Right lung (tissue), 2 donors: ENCODE measurements at regions not wholly inside any gene's neighbourhood (a gene's known extent, or its start where the extent isn't known, plus 50 kb on each side); places are given as distances from the start of the nearest gene placed in this dataset.
"Not testable (repeated sequence)": the region's sequence is repeated elsewhere in the genome, so short reads cannot be mapped to it uniquely, and the experiment has no call there.

ENCODE experiments used
- DNase-seq, 2 donors: peaks; one replicate each; pipeline ENCODE4 v3.0.0-alpha.2; 2013

- no peak for DNase-seq
Measured at GRCh38 chrX:2640436-2641150, 50.5 kb upstream of the CD99 start.

GRCh38 chrX:2638279-2638678 lies 52.8 kb upstream of the CD99 start:
- no peak for DNase-seq

DNA sequence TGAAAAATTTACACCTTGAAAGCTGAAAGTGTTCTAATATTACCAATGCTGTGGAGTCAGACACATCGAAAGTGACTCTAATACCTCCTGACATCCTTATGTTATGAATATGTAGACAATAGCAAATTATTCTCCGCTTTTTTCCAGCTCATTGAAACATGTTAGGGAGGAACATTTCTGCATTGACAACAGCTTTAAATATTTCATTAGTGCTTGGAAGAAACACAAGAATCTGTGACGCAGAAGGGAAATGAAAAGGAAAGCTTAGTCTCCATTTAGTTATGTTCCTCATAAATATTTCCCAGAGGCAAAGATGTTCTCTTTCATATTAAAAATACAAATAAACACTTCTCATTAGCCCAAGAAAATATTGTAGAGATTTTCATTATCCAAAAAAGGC lies 55.8 kb upstream of the CD99 start:
- DNase-seq = no peak

DNA sequence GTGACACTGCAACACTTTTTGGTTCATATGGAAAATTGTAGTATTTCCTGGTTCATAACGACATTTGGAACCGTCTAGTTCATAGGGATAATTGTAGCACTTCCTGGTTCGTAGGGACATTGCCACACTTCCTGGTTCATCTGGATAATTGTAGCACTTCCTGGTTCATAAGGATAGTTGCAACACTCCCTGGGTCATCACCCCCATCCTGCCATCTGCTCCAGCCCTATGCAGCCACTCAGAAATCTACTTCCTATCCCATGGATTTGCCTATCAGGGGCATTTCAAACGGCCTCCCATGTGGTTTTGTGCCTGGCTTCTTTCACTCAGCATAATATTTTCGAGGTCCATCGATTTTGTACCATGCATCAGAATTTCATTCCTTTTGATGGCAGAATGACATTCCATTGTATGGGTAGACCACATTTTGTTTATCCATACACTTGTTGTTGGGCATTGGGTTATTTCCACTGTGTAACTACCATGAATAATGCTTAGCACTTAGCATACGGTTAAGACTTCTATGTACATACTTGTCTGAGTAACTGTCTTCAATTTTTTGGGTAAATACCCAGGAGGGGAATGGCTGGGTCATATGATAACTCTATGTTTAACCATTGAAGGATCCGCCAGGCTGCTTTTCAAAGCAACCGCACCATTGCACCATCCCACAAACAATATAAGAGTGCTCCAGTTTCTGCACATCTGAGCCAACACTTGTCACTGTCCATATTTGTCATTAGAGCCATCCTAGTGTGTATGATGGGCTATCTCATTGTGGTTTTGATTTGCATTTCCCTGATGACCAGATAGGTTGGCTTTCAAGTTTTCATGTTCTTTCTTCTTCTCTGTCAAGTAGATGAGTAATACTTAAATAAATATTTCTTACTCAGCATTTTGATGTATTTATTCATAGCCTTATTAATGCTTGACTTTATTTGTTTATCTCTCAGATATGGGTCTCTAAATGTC lies 58.3 kb upstream of the CD99 start:
- no peak for DNase-seq

GRCh38 chrX:2631743-2632532 lies 59.2 kb upstream of the CD99 start:
- DNase-seq = no peak

DNA sequence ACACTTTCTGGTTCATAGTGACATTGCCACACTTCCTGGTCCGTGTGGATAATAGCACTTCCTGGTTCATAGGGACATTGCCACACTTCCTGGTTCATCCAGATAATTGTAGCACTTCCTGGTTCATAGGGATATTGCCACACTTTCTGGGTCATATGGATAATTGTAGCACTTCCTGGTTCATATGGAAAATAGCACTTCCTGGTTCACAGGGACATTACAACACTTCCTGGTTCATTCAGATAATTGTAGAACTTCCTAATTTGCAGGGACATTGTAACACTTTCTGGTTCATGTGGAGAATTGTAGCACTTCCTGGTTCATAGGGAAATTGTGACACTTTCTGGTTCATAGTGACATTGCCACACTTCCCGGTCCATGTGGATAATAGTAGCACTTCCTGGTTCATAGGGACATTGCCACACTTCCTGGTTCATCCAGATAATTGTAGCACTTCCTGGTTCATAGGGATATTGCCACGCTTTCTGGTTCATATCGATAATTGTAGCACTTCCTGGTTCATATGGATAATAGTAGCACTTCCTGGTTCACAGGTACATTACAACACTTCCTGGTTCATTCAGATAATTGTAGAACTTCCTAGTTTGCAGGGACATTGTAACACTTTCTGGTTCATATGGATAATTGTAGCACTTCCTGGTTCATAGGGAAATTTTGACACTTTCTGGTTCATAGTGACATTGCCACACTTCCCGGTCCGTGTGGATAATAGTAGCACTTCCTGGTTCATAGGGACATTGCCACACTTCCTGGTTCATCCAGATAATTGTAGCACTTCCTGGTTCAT lies 60.0 kb upstream of the CD99 start:
- DNase-seq = not testable (repeated sequence)

GRCh38 chrX:2630008-2630934 lies 60.8 kb upstream of the CD99 start:
- DNase-seq = not testable (repeated sequence)

DNA sequence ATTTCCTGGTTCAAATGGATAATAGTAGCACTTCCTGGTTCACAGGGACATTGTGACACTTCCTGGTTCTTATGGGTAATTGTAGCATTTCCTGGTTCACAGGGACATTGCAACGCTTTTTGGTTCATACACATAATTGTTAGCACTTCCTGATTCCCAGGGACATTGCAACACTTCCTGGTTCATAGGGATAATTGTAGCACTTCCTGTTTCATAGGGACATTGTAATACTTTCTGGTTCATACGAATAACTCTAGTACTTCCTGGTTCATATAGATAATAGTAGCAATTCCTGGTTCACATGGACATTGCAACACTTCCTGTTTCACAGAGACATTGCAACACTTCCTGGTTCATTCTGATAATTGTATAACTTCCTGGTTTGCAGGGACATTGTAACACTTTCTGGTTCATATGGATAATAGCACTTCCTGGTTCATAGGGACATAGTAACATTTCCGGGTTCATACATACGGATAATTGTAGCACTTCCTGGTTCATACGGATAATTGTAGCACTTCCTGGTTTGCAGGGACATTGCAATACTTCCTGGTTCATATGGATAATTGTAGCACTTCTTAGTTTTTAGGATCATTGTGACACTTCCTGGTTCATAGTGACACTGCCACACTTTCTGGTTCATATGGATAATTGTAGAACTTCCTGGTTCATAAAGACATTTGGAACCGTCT lies 61.6 kb upstream of the CD99 start:
- no peak for DNase-seq

- DNase-seq = no peak
Measured at GRCh38 chrX:2628751-2629315, 62.3 kb upstream of the CD99 start.

DNA sequence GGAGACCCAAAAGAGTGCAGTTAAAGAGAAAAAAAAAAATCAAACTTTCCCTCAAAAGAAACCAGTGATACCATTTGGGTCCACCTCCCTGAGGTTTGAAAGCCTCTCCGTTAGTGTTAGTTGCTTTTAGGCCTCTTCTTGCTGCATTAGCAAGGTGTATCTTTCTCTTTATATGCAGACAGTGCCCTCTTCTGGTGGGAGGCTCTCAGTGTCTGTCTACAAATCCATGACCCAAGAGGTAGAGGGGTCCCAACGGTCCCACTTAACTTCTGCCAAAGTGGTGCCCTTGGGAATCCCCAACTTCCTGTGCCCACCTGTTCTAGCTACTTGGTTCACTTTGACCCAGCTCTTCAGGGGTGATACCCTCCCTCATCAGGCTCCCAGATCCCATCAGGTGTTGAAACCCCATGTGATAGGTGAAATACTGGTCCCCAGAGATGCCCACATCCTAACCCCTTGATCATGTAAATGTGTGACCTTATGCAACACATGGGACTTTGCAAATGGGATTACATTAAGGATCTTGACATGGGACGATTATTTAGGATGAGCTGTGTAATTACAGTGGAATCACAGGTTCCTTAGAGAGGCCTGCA lies 63.7 kb upstream of the CD99 start:
- DNase-seq = no peak

GRCh38 chrX:2626750-2627149 lies 64.3 kb upstream of the CD99 start:
- no peak for DNase-seq

GRCh38 chrX:2620576-2620975 lies 70.5 kb upstream of the CD99 start:
- no peak for DNase-seq

- no peak for DNase-seq
Measured at GRCh38 chrX:2618516-2618915, 72.6 kb upstream of the CD99 start.

DNA sequence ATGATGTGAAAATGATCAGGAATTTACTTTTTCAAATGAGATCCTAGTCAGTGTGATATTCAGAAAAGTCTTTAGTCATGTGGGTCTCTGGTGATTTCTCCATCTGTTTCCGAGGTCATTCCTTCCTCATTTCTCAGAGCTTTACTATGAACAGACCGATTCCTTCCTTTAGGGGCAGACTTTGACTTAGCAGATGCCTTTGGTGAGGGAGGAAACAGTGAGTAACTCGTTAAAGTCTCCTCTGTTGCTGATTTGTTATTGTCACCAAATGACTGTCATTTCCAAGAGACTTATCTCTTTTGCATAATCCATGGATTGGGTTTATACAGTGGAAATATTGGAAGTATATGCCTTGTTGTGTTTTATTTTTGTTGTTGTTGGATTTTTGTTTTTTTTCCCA lies 76.2 kb upstream of the CD99 start:
- no peak for DNase-seq

- no peak for DNase-seq
Measured at GRCh38 chrX:2610246-2611170, 80.6 kb upstream of the CD99 start.

DNA sequence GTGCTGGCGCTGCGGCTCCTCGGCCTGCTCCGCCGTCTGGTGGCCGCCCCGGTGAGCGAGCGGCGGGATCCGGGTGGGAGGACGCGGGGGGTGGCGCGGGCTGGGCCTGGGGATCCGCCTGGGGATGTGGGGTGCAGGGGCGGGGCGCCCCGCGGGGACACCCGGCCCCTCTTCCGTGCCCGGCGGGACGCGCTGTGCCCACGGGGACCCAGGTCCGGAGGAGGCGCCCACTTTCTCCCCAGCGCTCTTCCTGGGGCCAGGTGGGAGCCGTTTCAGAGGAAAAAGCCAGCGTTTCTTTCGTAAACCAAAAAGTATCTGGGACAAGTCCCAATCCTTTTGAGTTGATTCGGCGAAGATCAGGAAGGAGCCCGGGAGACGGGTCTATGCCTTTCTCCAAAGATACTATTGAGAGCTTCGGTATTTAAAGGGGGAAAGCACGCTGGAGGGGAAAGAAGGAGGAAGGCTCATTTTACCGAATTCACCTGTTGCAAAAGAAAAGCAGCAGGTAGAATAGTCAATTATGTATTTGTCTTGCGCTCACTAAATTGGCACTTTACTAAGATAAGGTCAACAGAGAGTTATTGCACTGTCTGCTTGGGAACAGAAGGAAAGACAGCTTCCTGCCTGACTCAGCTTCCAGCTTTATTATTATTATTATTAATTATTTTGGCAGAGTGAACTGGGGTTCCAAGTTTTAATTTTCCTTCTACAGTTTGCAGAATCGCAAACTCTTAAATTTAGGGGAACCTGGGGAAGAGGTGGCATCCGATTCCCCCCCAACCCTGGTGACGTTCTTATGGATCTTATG lies 81.5 kb upstream of the CD99 start:
- peak in 1 of 2 donors; percentile 13 for DNase-seq
